Heart left ventricle (tissue), 16 donors: ENCODE measurements at regions not wholly inside any gene's neighbourhood (a gene's known extent, or its start where the extent isn't known, plus 50 kb on each side); places are given as distances from the start of the nearest gene placed in this dataset.

ENCODE experiments used
- ATAC-seq, 4 donors: fragments of 200-7000 bp; cut with Tn5 transposase; one replicate each; pipeline ENCODE4 v1.9.1; 2020 to 2022; ENCODE audit warnings: moderate library complexity in 4 of 4, mild to moderate bottlenecking in 3 of 4, moderate number of reproducible peaks in 1 of 4
- DNase-seq, 5 donors: peaks; one replicate each; pipeline ENCODE4 v3.0.0-alpha.2; 2020
- H3K27ac ChIP-seq, 12 donors: fragments of 200-600 bp; sonication (generic) in 4 of 12; one replicate each; pipeline versions ENCODE4 v1.5.0 to v1.8.0; 2016 to 2022; ENCODE audit warnings: mild to moderate bottlenecking in 2 of 12
- H3K27me3 ChIP-seq, 9 donors: fragments of 200-600 bp; sonication (generic) in 2 of 9; one replicate each; pipeline versions ENCODE4 v1.5.1 to v1.8.0; 2016 to 2022; ENCODE audit warnings: mild to moderate bottlenecking in 3 of 9
- H3K36me3 ChIP-seq, 9 donors: fragments of 200-600 bp; sonication (generic) in 2 of 9; one replicate each; pipeline versions ENCODE4 v1.5.0 to v1.8.0; 2018 to 2022; ENCODE audit warnings: mild to moderate bottlenecking in 2 of 9
- H3K4me1 ChIP-seq, 12 donors: fragments of 200-600 bp; sonication (generic) in 4 of 12; one replicate each; pipeline versions ENCODE4 v1.5.0 to v1.8.0; 2016 to 2022; ENCODE audit warnings: mild to moderate bottlenecking in 3 of 12
- H3K4me3 ChIP-seq, 12 donors: fragments of 200-600 bp; sonication (generic) in 4 of 12; one replicate each; pipeline versions ENCODE4 v1.5.0 to v1.8.0; 2017 to 2022; ENCODE audit warnings: mild to moderate bottlenecking in 9 of 12, moderate library complexity in 4 of 12
- H3K9me3 ChIP-seq, 12 donors: fragments of 200-600 bp; sonication (generic) in 4 of 12; one replicate each; pipeline versions ENCODE4 v1.5.0 to v1.8.0; 2016 to 2022; ENCODE audit warnings: mild to moderate bottlenecking in 1 of 12
- POLR2A ChIP-seq, 2 donors: fragments of 450-650 bp; IDR thresholded peaks; one replicate each; pipeline ENCODE4 v1.6.1; 2017; ENCODE audit warnings: antibody characterized with exemption in 2 of 2, mild to moderate bottlenecking in 2 of 2, moderate library complexity in 2 of 2
- WGBS, 4 donors: extraction: QIAGEN DNeasy Blood & Tissue Kit in 2 of 4; methylation state at CpG; one replicate each; pipeline versions ENCODE4 v1.1.5 to v1.1.7; 2013 to 2018; 5-methylcytosine and 5-hydroxymethylcytosine counted together
- intact Hi-C, 10 donors: fragments of 100-400 bp; cut with DNase I; formaldehyde crosslinking; loops; one replicate each; pipeline versions ENCODE4 v1.11.1 to v1.14.2; 2022
- TF ChIP-seq, protein P1 (sequence below), 12 donors: fragments of 200-600 bp; sonication (generic) in 4 of 12; IDR thresholded peaks; one replicate each; pipeline versions ENCODE4 v1.5.0 to v1.8.0; 2018 to 2022; ENCODE audit warnings: antibody characterized with exemption in 12 of 12, mild to moderate bottlenecking in 5 of 12
- donor health status: ischemic (EF 13 %, LVEDD 7.1; RV severe dilation, severe dysfunction).
- donor health status: healthy with polysubstance abuse.
- donor health status: DM: no; HTN: yes; CAD: no.
- donor health status: DM: no; HTN: no; CAD: no.
- donor health status: ischemic (EF 25% LVEDD 6.9; RV normal size, moderate dysfunction).
- donor health status: ischemic (EF 25% LVEDD 5.7; RV mildly dilated, moderate dysfunction).
- donor health status: healthy.
- donor health status: DM: yes; HTN: yes; CAD: no.
- donor health status: ischemic (EF 35%, LVEDD 5.7; RV mildly dilated, moderate dysfunction).
- donor health status: nonischemic (EF 11% LVEDD 7.7; RV severe dilation, severe dysfunction).
- donor health status: DM: yes; HTN: yes; CAD: no.
- donor health status: PGD.
- donor health status: ischemic (EF 29% LVEDD 5.4; RV normal size, mild dysfunction).
- donor health status: nonischemic (EF 23%, LVEDD 6.1; RV moderate dilation, normal function).

DNA sequence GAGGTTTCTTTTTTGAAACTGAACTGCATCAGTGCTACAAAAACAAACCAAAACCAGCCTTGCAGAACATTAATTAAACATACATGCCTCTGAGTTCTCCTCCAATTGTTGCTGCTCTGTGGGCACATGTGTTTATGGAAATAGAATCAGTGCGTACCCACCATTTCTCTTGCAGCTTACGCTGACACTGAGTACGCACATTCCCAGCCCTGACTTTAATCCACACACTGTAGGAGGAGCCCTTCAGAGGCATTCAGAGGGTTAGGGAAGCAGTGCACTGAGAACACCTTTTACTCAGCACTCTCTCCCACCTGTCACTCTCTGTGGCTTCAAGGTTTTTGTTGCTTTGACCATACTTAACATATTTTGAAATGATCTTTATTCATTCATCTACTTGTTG is 250.5 kb upstream of the PWP1 start:
- peaks cover 0 to 15% (median 0%) of the 10 kb centered on the region in 9 donors for H3K27me3 ChIP-seq
- DNase-seq (no peak), ATAC-seq (no peak)
- H3K9me3 ChIP-seq: no peaks in the 10 kb centered on the region
- 76 to 88% (median 81%) methylated on average over 3 of the region's 3 CpGs for WGBS, 4 donors
- no peaks in the 10 kb centered on the region for H3K36me3 ChIP-seq
- H3K27ac ChIP-seq: no peak overlapping the region
- no peak overlapping the region for H3K4me3 ChIP-seq
- TF ChIP-seq POLR2A (IDR thresholded peaks at IDR 0.05): no peak
- TF ChIP-seq, protein P1, sequence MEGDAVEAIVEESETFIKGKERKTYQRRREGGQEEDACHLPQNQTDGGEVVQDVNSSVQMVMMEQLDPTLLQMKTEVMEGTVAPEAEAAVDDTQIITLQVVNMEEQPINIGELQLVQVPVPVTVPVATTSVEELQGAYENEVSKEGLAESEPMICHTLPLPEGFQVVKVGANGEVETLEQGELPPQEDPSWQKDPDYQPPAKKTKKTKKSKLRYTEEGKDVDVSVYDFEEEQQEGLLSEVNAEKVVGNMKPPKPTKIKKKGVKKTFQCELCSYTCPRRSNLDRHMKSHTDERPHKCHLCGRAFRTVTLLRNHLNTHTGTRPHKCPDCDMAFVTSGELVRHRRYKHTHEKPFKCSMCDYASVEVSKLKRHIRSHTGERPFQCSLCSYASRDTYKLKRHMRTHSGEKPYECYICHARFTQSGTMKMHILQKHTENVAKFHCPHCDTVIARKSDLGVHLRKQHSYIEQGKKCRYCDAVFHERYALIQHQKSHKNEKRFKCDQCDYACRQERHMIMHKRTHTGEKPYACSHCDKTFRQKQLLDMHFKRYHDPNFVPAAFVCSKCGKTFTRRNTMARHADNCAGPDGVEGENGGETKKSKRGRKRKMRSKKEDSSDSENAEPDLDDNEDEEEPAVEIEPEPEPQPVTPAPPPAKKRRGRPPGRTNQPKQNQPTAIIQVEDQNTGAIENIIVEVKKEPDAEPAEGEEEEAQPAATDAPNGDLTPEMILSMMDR (IDR thresholded peaks at IDR 0.05): no peak
- H3K4me1 ChIP-seq: no peaks in the 10 kb centered on the region
- intact Hi-C loops: no loop called here

DNA sequence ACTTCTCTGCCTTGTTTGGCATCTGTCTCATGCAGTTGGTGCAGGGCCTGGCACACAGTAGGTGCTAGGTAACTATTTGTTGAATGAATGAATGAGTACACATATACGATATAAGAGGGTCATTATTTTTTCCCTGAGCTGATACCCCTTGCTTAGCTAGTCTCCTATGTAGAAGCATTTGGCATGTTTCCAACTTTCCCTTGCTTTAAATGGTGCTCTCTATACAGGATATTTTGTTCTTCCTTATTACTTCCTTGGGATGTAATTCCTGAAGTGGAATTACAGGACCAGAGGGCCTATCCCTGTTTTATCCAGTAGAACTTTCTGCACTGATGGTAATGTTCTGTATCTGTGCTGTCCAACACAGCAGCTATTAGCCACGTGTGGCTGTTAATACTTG is 250.1 kb upstream of the PWP1 start:
- TF ChIP-seq, protein P1 (IDR thresholded peaks at IDR 0.05): no peak
- TF ChIP-seq POLR2A (IDR thresholded peaks at IDR 0.05): no peak
- intact Hi-C loops: no loop called here
- H3K4me3 ChIP-seq: no peak overlapping the region
- no peak for ATAC-seq
- no peak for DNase-seq
- H3K4me1 ChIP-seq: no peaks in the 10 kb centered on the region
- no peak overlapping the region for H3K27ac ChIP-seq
- H3K9me3 ChIP-seq: no peaks in the 10 kb centered on the region
- WGBS, 4 donors: 59 to 76% (median 66%) methylated on average over 2 of the region's 2 CpGs
- H3K27me3 ChIP-seq: peaks cover 0 to 15% (median 0%) of the 10 kb centered on the region in 9 donors
- no peaks in the 10 kb centered on the region for H3K36me3 ChIP-seq

DNA sequence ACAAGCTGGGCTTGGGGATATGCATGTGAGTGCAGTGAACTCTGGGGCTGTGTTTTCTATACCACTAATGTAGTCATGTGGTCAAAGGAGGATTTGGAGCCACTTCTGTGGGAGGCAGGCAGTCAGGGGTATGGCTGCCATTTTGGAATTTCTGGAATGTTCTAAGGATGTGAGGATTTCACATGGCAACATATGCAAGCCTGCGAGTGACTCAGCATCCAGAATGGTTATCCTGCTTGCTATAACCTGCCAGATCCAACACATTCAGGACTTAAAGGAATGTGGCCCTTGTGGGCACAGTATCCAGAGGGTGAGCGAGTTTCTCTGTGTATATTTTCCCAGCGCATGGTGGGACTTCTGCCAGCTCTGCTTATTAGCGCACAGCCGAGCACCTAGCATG is 249.2 kb upstream of the PWP1 start:
- WGBS, 4 donors: 84 to 88% (median 87%) methylated on average over 5 of the region's 5 CpGs
- H3K9me3 ChIP-seq: no peaks in the 10 kb centered on the region

DNA sequence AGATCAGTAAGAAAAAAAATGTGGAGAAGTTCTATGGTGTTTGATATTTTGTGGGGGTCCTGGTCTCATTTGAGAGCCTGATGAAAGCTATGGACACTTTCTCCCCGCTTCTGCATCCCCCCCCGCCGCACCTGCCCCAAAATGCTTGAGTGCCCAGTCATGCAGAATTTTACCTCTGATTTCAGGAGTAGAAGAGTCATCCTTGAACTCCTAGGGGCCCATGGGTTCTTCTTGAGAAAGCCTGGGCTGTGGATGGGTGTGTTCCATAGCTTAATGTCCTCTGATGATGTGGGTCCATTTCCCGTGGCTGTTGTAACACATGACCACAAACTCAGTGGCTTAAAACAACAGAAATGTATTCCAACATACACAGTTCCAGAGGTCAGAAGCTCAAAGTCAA is 248.8 kb upstream of the PWP1 start:
- intact Hi-C loops: no loop called here
- 91 to 98% (median 92%) methylated on average over 4 of the region's 4 CpGs for WGBS, 4 donors
- H3K27ac ChIP-seq: no peak overlapping the region
- H3K4me3 ChIP-seq: no peak overlapping the region
- no peak for TF ChIP-seq POLR2A (IDR thresholded peaks at IDR 0.05)
- TF ChIP-seq, protein P1 (IDR thresholded peaks at IDR 0.05): no peak
- peaks cover 0 to 15% (median 0%) of the 10 kb centered on the region in 9 donors for H3K27me3 ChIP-seq
- no peaks in the 10 kb centered on the region for H3K36me3 ChIP-seq
- ATAC-seq: no peak
- H3K9me3 ChIP-seq: no peaks in the 10 kb centered on the region
- DNase-seq: no peak
- no peaks in the 10 kb centered on the region for H3K4me1 ChIP-seq

More for the DNA sequence above, 249.2 kb upstream of the PWP1 start:
- intact Hi-C loops: no loop called here
- H3K27me3 ChIP-seq: peaks cover 0 to 15% (median 0%) of the 10 kb centered on the region in 9 donors
- H3K4me3 ChIP-seq: no peak overlapping the region
- H3K4me1 ChIP-seq: no peaks in the 10 kb centered on the region
- ATAC-seq: no peak
- H3K27ac ChIP-seq: no peak overlapping the region
- DNase-seq: no peak
- no peaks in the 10 kb centered on the region for H3K36me3 ChIP-seq
- no peak for TF ChIP-seq POLR2A (IDR thresholded peaks at IDR 0.05)
- TF ChIP-seq, protein P1 (IDR thresholded peaks at IDR 0.05): no peak
